ENCODE measurements at regions not wholly inside any gene's neighbourhood (a gene's known extent, or its start where the extent isn't known, plus 50 kb on each side); places are given as distances from the start of the nearest gene placed in this dataset.

GRCh38 chr6:147654103-147654845 lies 145.8 kb downstream of the SAMD5 start:
- Mint-ChIP-seq H3K27me3 (no peaks in the 10 kb centered on the region), H3K27ac (no peak overlapping the region), H3K9me3 (ENCODE audit: low read depth) (no peaks in the 10 kb centered on the region), H3K4me1 (ENCODE audit: low read depth) (no peaks in the 10 kb centered on the region), H3K4me3 (no peak overlapping the region), H3K36me3 (no peaks in the 10 kb centered on the region)

GRCh38 chr6:147660334-147661311 lies 152.1 kb downstream of the SAMD5 start:
- Mint-ChIP-seq H3K4me3 (no peak overlapping the region), H3K4me1 (ENCODE audit: low read depth) (no peaks in the 10 kb centered on the region), H3K27ac (no peak overlapping the region), H3K27me3 (no peaks in the 10 kb centered on the region), H3K36me3 (no peaks in the 10 kb centered on the region), H3K9me3 (ENCODE audit: low read depth) (no peaks in the 10 kb centered on the region)

GRCh38 chr6:147662646-147663045 lies 154.2 kb downstream of the SAMD5 start:
- no peak overlapping the region for H3K4me3 Mint-ChIP-seq
- no peak overlapping the region for H3K27ac Mint-ChIP-seq
- H3K4me1 Mint-ChIP-seq (ENCODE audit: low read depth): no peaks in the 10 kb centered on the region
- H3K9me3 Mint-ChIP-seq (ENCODE audit: low read depth): no peaks in the 10 kb centered on the region
- no peaks in the 10 kb centered on the region for H3K36me3 Mint-ChIP-seq
- no peaks in the 10 kb centered on the region for H3K27me3 Mint-ChIP-seq

- Mint-ChIP-seq H3K4me3 (no peak overlapping the region), H3K27me3 (no peaks in the 10 kb centered on the region), H3K27ac (no peak overlapping the region), H3K9me3 (ENCODE audit: low read depth) (no peaks in the 10 kb centered on the region), H3K36me3 (no peaks in the 10 kb centered on the region), H3K4me1 (ENCODE audit: low read depth) (no peaks in the 10 kb centered on the region)
Measured at GRCh38 chr6:147664092-147664491, 155.6 kb downstream of the SAMD5 start.

- Mint-ChIP-seq H3K9me3 (ENCODE audit: low read depth) (no peaks in the 10 kb centered on the region), H3K4me1 (ENCODE audit: low read depth) (no peaks in the 10 kb centered on the region), H3K36me3 (no peaks in the 10 kb centered on the region), H3K27me3 (no peaks in the 10 kb centered on the region), H3K4me3 (no peak overlapping the region), H3K27ac (no peak overlapping the region)
Measured at GRCh38 chr6:147666255-147666654, 157.8 kb downstream of the SAMD5 start.

GRCh38 chr6:147667082-147667481 lies 158.6 kb downstream of the SAMD5 start:
- Mint-ChIP-seq H3K4me3 (no peak overlapping the region), H3K36me3 (no peaks in the 10 kb centered on the region), H3K27me3 (no peaks in the 10 kb centered on the region), H3K27ac (no peak overlapping the region), H3K9me3 (ENCODE audit: low read depth) (no peaks in the 10 kb centered on the region), H3K4me1 (ENCODE audit: low read depth) (no peaks in the 10 kb centered on the region)

- Mint-ChIP-seq H3K27ac (no peak overlapping the region), H3K4me1 (ENCODE audit: low read depth) (no peaks in the 10 kb centered on the region), H3K27me3 (no peaks in the 10 kb centered on the region), H3K9me3 (ENCODE audit: low read depth) (no peaks in the 10 kb centered on the region), H3K36me3 (no peaks in the 10 kb centered on the region), H3K4me3 (no peak overlapping the region)
Measured at GRCh38 chr6:147674099-147674498, 165.6 kb downstream of the SAMD5 start.

- H3K4me3 Mint-ChIP-seq: no peak overlapping the region
- H3K27me3 Mint-ChIP-seq: no peaks in the 10 kb centered on the region
- H3K27ac Mint-ChIP-seq: no peak overlapping the region
- H3K4me1 Mint-ChIP-seq (ENCODE audit: low read depth): no peaks in the 10 kb centered on the region
- H3K36me3 Mint-ChIP-seq: no peaks in the 10 kb centered on the region
- H3K9me3 Mint-ChIP-seq (ENCODE audit: low read depth): no peaks in the 10 kb centered on the region
Measured at GRCh38 chr6:147674794-147675193, 166.3 kb downstream of the SAMD5 start.

GRCh38 chr6:147675281-147675680 lies 166.8 kb downstream of the SAMD5 start:
- Mint-ChIP-seq H3K27me3 (no peaks in the 10 kb centered on the region), H3K4me1 (ENCODE audit: low read depth) (no peaks in the 10 kb centered on the region), H3K9me3 (ENCODE audit: low read depth) (no peaks in the 10 kb centered on the region), H3K4me3 (no peak overlapping the region), H3K27ac (no peak overlapping the region), H3K36me3 (no peaks in the 10 kb centered on the region)

- Mint-ChIP-seq H3K9me3 (ENCODE audit: low read depth) (no peaks in the 10 kb centered on the region), H3K4me1 (ENCODE audit: low read depth) (no peaks in the 10 kb centered on the region), H3K27ac (no peak overlapping the region), H3K27me3 (no peaks in the 10 kb centered on the region), H3K36me3 (no peaks in the 10 kb centered on the region), H3K4me3 (no peak overlapping the region)
Measured at GRCh38 chr6:147676495-147677199, 168.2 kb downstream of the SAMD5 start.

GRCh38 chr6:147677647-147678046 lies 169.2 kb downstream of the SAMD5 start:
- Mint-ChIP-seq H3K36me3 (no peaks in the 10 kb centered on the region), H3K4me3 (no peak overlapping the region), H3K9me3 (ENCODE audit: low read depth) (no peaks in the 10 kb centered on the region), H3K27me3 (no peaks in the 10 kb centered on the region), H3K4me1 (ENCODE audit: low read depth) (no peaks in the 10 kb centered on the region), H3K27ac (no peak overlapping the region)

GRCh38 chr6:147678253-147678652 lies 169.8 kb downstream of the SAMD5 start:
- H3K27me3 Mint-ChIP-seq: no peaks in the 10 kb centered on the region
- no peaks in the 10 kb centered on the region for H3K4me1 Mint-ChIP-seq (ENCODE audit: low read depth)
- no peaks in the 10 kb centered on the region for H3K36me3 Mint-ChIP-seq
- H3K4me3 Mint-ChIP-seq: no peak overlapping the region
- H3K27ac Mint-ChIP-seq: no peak overlapping the region
- no peaks in the 10 kb centered on the region for H3K9me3 Mint-ChIP-seq (ENCODE audit: low read depth)

- Mint-ChIP-seq H3K9me3 (ENCODE audit: low read depth) (no peaks in the 10 kb centered on the region), H3K36me3 (no peaks in the 10 kb centered on the region), H3K27me3 (no peaks in the 10 kb centered on the region)
Measured at GRCh38 chr6:147684906-147685305, 176.4 kb downstream of the SAMD5 start.

GRCh38 chr6:147689398-147689797 lies 180.9 kb downstream of the SAMD5 start:
- Mint-ChIP-seq H3K27ac (no peak overlapping the region), H3K9me3 (ENCODE audit: low read depth) (no peaks in the 10 kb centered on the region), H3K4me3 (no peak overlapping the region), H3K36me3 (no peaks in the 10 kb centered on the region), H3K27me3 (peaks cover 2% of the 10 kb centered on the region), H3K4me1 (ENCODE audit: low read depth) (no peaks in the 10 kb centered on the region)

More at GRCh38 chr6:147684906-147685305, 176.4 kb downstream of the SAMD5 start:
- H3K4me3 Mint-ChIP-seq: no peak overlapping the region
- H3K27ac Mint-ChIP-seq: no peak overlapping the region
- H3K4me1 Mint-ChIP-seq (ENCODE audit: low read depth): no peaks in the 10 kb centered on the region

- Mint-ChIP-seq H3K9me3 (ENCODE audit: low read depth) (no peaks in the 10 kb centered on the region), H3K36me3 (no peaks in the 10 kb centered on the region), H3K4me3 (no peak overlapping the region), H3K27me3 (peaks cover 2% of the 10 kb centered on the region), H3K4me1 (ENCODE audit: low read depth) (no peaks in the 10 kb centered on the region), H3K27ac (no peak overlapping the region)
Measured at GRCh38 chr6:147691446-147691845, 183.0 kb downstream of the SAMD5 start.
